GM21447 (cell line): ENCODE measurements at regions not wholly inside any gene's neighbourhood (a gene's known extent, or its start where the extent isn't known, plus 50 kb on each side); places are given as distances from the start of the nearest gene placed in this dataset.
"Not testable (repeated sequence)": the region's sequence is repeated elsewhere in the genome, so short reads cannot be mapped to it uniquely, and the experiment has no call there.

ENCODE experiments used
- ATAC-seq: cut with Tn5 transposase; IDR thresholded peaks from one replicate; pipeline ENCODE4 v1.9.1; 2021; ENCODE audit not compliant: unreplicated experiment

DNA sequence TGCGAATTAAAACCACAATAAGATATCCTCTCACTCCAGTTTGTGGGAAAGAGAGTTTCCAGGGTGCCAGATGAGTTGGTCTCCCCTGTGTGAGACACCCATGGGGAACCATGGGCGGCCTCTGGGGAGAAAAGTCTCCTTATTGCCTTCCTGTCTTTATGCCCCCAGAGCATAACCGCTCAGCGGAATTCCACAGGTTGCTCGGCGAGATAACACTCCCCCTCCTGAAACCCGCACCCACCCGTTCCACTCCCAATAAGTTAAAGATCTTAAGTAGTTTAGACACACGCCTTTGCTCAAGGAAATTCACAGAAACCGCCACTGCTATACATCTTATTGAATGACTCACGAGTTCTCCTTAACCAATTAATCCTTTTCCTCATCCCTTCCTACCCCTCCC lies 1361.6 kb downstream of the CDH11 start:
- not testable (repeated sequence) for ATAC-seq

DNA sequence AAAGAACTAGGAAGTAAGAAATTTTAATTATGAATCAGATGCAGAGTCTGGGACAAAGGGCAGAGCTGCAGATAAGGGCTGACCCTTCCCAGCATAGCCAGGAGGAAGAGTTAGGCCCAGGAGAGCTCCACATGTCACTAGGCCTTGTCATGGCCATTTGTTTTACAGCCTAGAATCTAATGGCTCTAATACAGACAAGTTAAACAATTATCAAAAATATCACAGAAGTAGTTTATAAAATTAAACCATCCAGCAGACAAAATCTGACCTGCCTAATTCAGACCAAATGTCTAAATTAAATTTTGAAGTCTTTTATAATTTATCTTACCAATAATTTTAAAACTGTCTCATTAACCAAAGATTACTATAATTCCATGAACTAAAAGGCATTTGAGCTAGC lies 1369.5 kb downstream of the CDH11 start:
- ATAC-seq: no peak

DNA sequence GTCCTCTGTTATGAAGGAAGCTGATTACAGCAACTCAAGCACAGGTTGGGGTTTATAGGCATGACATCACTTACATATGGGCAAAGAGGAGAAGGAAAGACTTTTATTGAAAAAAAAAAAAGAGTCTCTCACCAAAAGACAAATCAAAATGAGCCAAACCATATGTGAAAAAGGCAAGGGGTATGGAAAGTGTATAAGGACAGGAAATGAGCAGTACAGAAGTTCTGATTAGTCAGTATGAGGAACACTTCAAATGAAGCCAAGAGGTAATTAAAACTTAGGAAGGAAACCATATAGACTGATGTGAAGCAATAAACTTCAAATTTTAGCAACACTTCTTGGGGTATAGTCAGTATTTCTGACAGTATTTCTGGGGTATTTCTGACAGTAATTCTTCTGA lies 1372.6 kb downstream of the CDH11 start:
- no peak for ATAC-seq

DNA sequence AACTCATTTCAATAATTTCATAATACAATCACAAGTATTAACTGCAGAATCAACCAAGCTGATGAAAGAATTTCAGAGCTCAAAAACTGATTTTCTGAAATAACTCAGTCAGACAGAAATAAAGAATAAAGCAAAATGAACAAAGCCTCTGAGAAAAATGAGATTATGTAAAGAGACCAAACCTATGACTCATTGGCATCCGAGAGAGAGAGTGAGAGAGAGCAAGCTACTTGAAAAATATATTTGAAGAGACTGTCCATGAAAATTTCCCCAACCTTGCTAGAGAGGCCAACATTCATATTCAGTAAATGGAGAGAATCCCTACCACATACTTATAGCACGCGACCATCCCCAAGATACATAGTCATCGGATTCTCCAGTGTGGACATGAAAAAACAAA lies 1376.4 kb downstream of the CDH11 start:
- ATAC-seq: no peak

DNA sequence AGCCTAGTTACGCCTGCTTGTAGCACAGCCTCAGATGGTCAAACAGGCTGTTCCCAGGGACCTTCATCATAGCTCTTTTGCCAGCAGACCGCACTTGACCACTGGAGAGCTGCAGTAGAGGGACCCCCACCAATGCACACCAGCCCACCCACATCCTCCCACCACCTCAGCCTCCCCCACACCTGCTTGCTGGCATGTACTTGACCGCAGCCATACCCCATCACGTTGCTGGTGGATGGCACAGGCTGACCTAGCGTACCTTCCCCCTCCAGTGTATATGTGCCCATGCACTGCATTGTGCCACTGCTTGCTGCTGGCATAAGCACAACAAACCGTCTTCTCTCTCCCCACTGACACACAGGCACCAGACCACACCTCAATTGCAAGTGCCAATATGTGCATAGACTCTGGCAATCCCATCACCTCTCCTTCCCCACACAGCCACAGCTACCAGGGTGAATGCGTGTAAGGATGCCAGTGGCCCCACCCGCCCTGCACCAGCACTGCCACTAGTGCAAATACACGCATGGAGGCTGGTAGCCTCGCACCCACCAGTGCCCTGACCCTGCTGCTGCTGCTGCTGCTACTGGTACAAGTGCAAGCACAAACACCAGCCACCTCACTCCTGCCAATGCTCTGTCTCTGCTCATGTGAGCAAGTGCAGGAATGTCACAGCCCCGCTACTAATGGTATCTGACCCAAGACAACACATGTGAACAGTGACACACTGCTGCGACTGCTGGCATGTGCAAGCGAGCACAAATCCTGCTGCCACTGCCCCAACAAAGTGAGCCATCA lies 1377.6 kb downstream of the CDH11 start:
- no peak for ATAC-seq

DNA sequence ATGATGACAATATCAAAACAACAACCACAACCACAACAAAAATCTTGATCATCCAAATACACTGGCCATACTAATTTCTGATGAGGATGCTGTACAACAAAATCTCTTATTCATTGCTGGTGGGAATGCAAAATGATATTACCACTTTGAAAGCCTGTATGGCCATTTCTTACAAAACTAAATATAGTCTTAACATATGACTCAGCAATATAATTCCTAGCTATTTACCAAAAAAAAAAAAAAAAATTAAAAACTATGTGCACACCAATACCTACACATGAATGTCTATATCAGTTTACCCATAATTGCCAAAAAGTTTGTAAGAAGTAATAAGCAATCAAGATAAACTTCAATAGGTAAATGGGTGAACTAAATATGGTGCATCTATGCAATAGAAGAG lies 1379.7 kb downstream of the CDH11 start:
- ATAC-seq: no peak

DNA sequence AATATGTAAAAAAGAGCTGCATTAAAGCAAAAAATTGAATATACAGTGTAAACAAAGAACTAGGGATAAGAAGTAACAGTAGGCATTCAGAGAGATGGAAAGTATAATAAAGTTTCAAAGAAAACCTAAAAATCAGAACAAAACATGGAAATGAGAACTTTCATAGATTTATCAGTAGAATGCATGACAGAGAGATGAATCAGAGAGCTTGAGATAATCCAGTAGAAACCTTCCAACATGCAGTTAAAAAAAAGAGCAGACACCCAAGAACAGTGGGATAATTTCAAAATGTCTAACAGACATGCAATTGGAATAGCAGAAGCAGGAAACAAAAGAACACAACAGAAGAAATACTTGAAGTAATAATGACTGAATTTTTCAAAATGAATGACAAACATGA lies 1384.2 kb downstream of the CDH11 start:
- no peak for ATAC-seq

DNA sequence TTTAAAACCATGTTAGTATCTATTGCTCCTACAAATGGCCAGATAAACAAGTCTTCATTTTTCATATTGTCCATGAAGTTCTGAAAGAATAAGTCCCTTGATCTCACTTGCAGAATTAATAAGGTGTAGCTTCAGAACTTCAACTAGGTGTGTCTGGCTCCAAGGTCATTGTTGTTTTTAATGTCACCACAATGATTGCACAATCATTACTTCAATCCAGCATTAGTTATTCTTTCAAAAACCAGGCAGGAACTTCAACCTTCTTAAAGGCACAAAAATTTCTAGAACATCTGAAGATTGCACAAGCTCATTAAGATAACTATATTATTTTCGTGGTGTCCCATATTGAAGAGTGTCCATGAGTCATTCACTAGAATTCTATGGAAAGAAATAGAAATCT lies 1386.4 kb downstream of the CDH11 start:
- no peak for ATAC-seq

DNA sequence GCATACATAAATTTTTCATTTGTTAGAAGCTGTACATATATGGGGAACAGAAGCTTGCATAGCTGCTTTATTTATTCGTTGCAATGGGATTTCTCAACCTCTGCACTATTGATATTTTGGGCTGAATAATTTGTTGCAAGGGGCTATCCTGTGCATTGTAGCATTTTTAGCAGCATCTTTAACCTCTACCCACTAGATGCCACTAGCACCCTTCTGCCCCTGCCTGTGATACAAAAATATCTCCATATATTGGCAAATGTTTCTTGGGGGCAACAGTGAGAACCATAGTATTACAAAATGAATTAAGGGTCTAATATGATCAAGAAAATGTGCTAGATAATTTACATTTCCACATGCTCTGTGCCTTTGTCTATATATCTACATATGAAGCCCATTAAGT lies 1401.0 kb downstream of the CDH11 start:
- ATAC-seq: no peak

DNA sequence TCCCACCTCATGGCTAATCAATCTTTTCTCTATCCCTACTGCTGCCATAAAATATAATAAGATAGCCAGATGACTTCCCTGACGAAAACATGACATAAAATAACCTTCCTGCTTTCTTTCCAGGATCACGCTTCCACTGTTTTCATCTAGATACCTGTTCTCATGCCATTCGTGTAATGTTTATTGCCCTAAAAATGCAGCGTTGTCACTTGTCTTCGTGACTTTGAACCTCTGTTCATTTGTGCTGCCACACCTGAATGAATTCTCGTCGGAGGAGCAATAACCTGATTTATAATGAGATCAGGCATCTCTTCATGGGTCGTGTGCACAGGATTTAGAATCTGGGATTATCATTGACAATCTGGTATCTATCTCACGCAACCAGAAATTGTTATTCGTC lies 1401.9 kb downstream of the CDH11 start:
- ATAC-seq: no peak

DNA sequence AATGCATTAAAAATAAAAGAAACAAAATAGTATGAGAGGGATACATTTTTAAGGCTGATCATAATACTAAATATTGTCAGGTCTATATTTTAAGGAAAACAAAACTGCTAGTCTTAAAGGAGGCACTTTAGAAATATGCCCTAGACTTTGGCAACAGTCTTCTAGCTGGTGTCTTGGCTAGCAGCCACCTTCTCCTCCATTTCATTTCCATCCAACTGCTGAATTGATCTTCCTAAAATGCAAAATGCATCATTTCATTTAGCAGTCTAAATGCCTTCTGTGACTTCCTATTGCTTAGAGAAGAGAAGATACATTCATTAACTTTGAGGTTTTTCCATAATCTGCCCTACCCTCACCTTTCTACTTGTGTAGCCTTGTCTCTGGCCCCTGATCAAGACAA lies 1404.1 kb downstream of the CDH11 start:
- no peak for ATAC-seq

DNA sequence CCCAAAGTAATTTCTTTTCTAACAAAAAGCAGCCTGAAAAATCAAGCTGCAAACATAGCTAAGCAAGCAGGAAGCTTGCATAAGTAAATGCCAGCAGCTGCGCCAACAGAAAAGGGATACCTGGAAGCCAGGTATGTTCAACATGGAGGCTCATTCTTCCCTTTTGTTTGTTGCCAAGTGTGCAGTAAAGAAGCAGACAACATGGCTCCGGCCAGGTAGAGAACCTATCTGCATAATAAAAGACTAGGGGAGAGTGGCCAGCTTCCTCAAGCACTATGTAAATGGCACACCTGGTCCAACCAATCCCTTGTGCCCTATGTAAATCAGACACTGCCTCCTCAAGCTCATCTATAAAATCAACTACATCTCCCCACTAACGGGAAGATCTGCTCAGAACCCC lies 1407.0 kb downstream of the CDH11 start:
- ATAC-seq: no peak

DNA sequence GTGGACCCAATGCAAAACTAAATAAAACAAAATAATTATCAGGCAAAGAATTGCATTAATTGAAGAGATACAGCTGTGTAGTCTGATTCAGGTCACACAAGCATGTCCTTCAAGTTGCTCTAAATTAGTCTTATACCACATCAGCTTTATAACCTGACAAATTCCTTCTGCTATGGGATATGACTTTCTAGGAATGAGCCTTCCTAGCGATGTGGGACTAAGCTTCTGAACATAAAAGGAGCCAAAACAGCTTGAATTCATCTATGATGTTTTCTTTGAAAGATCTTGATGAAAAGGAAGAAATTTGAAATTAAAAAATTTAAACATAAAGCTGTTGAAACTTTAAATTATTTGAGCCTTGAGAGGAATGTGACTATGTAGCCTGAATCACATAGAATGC lies 1409.1 kb downstream of the CDH11 start:
- ATAC-seq: no peak

DNA sequence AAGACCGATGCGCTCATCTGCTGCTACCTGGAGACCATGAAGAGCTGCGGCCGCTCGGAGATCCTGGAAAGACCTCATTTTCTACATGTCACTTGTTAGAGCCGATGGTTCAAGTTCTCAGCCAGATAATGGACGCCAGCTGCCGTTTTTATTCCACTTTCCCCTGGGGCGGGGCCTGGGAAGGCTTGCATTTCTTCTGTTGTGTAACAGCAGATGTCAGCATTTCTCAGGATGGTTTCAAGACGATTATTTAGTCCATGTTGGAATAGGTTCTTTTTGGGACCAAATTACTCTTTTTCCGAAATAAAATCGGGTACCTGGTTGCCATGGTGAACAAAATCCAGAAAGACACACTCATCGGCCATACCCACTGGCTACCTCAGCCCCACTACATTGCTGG lies 1418.3 kb downstream of the CDH11 start:
- ATAC-seq: no peak

DNA sequence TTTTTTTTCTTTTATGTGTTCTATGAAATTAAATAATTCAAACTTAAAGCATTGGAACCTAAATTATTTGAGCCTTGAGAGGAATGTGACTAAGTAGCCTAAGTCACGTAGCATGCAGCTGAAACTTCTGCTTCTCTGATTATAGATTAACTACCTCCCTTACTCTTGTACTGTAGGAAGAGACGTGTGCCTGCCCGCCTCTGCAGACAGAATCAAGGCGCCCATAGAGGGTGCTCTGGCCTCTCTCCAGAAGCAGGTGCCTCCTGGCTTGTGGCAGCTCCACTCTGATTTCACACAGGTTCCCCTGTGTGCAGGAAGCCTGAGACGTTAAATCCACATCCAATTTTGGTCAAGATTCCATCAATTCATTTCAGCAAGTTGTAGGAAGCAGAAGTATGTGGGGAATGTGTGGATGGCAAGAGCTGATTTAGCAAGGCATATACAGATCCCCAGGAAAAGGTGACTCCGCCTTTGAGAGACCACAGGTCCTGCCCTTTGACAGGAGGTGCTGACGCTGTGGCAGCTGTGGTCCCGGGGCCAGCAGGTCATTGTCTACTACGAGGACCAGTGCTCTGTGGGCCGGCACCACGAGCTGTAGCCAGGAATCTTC lies 1418.8 kb downstream of the CDH11 start:
- ATAC-seq: no peak

DNA sequence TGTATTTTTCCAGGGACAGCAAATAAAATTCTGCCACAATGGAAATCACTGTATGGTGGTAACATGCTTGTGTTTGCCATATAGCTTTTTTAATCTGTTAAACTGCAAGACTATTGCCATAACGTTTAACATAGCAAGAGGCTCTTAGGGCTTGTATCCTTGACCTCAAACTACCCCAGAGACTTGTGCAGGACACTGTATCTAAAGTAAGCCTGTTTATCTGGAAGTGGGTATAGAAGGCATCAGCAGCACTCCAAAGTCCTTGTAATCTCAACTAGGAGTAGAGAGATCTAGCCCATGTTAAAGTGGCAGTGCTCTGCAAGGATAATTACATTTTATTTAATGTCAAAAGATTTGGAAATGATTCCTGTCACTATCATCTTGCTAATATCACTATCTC lies 1424.1 kb downstream of the CDH11 start:
- ATAC-seq: no peak

DNA sequence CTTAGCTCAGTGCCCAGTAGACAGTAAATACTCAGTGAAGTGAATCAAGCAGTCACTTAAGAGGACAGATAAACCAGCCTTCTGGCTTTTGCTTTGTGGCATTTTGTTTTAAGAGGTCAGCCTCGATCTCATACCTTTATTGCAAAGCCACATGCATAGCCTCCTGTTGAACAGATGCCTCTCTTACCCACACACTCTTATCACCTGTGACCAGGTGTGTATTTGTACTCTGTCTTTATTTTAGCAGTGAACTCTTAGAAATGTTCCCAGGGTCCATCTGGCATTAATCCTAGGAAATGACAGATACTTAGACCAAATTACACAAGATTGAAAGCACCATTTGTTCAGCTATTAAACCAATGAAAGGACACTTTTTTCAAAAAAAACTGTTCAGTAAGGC lies 1426.5 kb downstream of the CDH11 start:
- no peak for ATAC-seq

DNA sequence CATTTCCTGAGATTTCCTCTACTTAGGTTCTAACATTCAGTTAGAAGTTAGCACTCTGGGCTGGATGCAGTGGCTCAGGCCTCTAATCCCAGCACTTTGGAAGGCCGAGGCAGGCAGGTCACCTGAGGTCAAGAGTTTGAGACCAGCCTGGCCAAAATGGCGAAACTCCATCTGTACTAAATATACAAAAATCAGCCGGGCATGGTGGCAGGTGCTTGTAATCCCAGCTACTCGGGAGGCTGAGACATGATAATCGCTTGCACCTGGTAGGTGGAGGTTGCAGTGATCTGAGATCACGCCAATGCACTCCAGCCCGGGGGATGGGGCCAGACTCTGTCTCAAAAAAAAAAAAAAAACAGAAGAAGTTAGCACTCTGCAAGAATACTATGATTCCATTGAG lies 1430.9 kb downstream of the CDH11 start:
- ATAC-seq: no peak

DNA sequence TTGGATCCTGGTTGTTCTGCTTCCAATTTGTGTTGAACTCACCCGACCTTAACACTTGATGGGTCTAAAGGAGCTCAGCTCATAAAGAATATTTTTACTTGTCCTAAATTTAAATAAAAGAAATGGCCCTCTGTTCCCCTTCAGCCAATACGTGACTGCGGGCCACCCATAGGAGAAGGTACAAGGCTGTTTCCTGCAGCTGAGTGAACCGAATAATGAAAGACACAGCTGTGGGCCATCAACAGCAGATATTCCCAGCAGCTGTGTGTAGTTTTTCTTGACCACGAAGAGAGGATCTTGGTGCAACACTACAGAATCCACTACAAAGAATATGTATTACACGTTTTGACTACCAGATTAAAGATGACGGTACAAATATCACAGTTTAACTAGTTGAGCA lies 1431.6 kb downstream of the CDH11 start:
- ATAC-seq: no peak

DNA sequence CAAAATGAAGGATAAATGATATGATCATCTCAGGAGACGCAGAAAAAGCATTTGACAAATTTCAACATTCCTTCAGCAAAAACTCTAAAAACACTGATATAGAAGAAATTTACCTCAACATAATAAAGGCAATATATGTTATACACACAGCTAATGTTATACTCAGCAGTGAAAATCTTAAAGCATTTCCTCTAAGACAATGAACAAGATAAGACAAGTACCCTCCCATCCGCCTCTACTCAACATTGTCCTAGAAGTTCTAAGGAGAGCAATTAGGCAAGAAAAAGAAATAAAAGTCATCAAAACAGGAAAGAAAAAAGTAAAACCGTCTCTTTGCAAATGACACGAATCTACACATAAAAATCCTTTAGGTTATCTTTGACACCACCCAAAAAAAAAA lies 1432.8 kb downstream of the CDH11 start:
- ATAC-seq: no peak

DNA sequence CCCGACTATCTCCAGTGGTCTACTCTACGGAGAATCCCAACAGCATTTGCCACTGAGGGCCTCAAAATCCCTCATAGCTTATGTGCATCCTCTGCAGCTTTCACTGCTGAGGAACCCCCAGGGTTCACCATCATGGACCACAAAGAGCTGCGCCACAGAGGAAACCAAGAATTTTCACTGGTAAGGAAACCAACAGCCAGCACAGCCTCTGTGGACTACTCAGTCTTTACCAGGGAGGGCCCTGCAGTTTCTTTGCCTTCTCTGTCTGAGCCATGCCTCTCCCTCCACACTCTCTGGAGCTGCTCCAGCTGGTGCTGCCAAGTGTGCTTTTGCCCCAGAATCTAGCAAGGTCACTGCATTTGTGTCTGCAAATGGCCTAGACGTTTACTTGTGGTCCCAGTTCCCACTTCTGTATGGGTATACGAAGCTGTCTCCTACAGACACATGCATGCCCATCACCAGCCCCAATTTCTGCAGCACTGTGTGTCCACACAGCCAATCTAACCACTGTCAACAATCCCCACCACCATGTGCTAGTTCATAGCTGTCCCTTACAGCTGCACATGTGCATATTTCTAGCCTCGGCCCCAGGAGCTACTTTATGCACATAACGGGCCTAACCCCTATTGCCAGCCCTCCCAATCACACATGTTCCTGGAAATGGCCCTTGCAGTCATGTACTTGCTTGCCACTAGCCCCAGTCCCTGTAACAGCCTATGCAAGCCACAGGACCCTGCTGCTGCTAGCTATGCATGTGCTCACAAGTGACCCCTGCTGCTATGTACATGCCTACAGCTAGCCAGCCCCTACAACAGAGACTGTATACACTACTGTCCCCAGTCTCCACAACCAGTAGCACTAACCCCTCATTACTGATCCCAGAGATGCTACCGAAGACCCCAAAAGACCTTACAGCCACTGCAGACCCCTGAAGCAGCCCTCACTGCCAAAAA lies 1437.4 kb downstream of the CDH11 start:
- ATAC-seq: no peak

DNA sequence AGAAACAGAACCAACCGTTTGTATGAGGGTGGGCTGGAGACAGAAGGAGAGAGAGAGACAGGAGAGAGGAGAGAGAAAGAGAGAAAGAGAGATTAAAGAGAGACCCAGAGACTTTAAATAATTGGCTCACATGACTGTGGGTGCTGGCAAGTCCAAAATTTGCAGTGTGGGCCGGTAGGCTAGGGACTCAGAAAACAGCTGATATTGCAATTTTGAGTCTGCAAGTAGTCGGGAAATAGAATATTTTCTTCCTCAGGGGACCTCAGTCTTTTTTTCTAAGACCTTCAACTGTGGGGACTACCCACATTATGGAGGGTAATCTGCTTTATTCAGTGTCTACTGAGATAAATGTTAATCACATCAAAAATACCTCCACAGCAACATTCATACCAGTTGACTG lies 1439.0 kb downstream of the CDH11 start:
- ATAC-seq: no peak
